ENCODE measurements at regions not wholly inside any gene's neighbourhood (a gene's known extent, or its start where the extent isn't known, plus 50 kb on each side); places are given as distances from the start of the nearest gene placed in this dataset.
A peak's percentile ranks its signal among the peaks of the same experiment; 100 is the strongest.
"Not testable (repeated sequence)": the region's sequence is repeated elsewhere in the genome, so short reads cannot be mapped to it uniquely, and the experiment has no call there.

DNA sequence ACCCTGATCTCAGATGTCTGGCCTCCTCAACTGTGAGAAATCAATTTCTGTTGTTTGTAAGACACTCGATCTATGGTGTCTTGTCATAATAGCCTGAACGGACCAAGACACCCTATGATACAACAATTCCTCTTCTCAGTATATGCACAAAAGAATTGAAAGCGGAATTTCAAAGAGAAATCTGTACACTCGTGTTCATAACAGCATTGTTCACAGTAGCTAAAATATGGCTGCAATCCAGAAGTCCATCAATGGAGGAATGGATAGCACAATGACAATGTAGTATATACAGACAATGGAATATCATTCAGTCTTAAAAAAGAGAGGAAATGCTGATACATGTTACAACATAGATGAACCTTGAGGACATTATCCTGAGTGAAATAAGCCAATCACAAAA is 354.6 kb downstream of the SFMBT2 start:
- DNase-seq: no peak

DNA sequence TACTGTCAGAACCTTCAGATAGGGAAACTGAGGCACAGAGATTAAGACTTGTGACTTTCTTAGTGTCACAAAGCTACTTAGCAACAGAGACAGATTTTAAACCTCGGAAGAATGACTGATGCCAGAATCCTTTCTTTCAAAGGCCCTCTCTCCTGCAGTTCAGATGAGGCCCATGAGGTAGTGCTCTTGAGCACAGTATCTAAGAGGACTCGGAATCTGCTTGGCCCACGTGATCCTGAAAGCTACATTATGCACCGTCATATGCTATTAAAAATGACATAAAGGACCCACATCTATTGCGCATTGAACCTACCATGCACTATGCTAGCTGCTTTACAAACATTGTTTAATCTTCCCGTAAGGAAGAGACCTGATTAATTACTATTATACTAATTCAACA is 355.9 kb downstream of the SFMBT2 start:
- peak in 1 of 2 experiments; percentile 2 for DNase-seq

DNA sequence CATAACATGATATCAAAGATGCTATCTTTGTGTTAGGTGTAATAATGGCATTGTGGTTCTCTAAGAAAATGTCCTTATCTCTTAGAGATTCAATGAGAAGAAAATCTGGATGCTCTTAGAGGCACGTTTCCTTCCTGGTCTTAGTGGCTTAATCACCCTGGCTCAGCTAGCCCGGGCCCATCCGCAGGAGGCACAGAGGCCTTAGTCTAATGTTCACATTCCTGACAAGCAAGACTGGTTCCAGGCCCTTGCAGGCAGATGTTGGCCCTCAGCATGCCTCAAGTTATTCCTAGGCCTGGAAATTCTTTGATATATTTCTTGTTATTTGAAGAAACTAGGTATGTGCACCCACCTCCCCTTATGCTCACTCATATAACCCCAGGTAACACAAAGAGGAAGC is 357.6 kb downstream of the SFMBT2 start:
- DNase-seq: no peak

DNA sequence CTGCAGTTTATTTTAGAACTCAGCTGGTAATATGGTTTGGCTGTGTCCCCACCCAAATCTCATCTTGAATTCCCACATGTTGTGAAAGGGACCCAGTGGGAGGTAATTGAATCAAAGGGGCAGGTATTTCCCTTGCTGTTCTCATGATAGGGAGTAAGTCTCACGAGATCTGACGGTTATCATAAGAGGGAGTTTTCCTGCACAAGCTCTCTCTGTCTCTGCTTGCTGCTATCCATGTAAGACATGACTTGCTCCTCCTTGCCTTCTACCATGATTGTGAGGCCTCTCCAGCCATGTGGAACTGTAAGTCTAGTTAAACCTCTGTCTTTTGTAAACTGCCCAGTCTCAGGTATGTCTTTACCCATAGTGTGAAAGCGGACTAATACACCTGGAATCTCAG is 360.8 kb downstream of the SFMBT2 start:
- not testable (repeated sequence) for DNase-seq

DNA sequence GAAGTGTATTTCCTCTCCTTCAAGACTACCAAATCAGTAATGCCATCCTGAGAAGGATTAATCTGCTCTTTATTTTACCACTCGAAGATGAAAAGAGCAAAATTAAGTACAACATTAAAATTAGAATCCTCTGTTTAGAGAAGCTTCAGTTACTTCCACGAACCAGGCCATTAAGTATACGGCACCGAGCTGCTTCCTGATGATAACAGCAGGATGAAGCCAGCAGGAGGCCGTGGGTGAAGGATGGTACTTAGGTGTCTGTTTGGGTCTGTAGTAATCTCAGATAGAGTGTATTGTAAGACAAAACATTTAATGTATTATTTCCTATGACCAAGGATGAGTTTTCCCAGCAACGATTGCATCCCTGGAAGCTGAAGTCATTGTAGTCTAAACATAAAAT is 362.8 kb downstream of the SFMBT2 start:
- DNase-seq: no peak

DNA sequence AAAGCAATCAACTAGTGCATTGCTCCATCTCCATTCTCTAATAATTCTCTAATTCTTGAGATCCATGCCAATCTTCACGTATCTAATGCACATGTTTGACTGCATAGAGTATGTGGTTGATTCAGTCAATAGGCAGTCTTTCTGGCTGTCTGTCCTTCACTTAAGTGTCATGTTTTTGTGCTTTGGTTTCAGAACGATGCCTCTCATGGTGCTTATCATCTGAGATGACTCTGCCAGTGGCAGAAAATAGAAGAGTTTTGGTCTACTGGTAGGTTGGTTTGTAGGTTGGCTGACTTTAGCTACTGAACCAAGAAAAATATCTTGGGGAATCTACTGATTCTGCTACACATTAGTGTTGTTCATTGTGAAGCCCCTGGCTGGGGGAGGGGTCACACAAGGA is 364.2 kb downstream of the SFMBT2 start:
- DNase-seq: no peak

DNA sequence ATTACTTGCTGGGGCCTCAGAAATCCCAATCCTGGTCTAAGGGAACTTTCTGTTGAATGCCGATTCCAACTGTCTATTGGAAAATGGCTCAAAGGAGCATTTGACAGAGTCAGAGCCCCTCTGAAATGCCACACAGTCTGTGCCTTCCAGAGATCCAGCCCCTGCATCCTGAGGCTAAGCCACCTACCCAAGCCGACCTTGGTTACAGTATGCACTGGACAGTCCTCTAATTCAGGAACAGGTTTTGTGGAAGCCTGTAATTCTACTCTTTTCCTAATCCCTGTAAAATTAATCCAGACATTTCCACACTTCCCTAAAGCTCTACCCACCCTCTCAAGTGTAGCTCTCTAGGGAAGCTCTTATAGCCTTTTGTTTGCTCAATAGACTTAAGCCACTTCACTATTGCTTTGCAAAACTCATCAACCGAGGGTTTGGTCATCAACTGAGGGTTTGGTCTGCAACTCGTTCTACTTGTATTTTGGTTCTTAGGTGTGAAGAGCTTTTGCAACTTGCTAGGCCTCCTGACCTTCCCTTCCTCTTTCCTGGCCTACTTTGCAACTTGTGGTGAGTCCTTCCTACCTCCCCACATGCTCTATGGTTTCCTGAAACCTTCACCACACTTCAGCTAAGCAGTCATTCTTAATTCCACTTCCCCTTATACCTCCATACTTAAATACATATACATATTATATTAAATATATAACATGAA is 364.8 kb downstream of the SFMBT2 start:
- DNase-seq: no peak

DNA sequence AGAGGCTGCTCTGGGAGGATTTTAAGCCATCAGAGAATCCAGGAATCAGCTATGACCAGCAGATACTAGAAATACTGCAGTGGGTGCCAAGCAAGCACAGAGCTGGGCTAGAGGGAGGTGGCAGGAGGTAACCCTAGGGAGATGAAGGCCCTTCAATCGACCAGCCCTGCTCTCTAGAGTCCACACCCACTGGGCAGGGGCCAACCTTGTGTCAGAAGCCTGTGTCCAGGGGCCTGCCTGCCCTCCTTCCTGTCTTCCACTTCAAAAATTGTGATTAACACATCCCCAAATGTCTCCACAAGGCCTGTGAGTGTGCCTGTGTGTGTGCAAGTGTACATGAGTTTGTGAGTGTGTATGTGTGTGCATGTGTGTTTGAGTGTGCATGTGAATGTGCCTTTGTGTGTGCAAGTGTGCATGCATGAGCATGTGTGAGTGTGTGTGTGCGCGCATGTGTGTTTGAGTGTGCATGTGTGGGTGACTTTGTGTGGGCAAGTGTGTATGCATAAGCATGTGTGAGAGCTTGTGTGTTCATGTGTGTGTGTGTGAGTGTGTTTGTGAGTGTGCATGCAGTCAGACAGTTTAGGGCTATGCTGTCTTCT is 367.7 kb downstream of the SFMBT2 start:
- no peak for DNase-seq

DNA sequence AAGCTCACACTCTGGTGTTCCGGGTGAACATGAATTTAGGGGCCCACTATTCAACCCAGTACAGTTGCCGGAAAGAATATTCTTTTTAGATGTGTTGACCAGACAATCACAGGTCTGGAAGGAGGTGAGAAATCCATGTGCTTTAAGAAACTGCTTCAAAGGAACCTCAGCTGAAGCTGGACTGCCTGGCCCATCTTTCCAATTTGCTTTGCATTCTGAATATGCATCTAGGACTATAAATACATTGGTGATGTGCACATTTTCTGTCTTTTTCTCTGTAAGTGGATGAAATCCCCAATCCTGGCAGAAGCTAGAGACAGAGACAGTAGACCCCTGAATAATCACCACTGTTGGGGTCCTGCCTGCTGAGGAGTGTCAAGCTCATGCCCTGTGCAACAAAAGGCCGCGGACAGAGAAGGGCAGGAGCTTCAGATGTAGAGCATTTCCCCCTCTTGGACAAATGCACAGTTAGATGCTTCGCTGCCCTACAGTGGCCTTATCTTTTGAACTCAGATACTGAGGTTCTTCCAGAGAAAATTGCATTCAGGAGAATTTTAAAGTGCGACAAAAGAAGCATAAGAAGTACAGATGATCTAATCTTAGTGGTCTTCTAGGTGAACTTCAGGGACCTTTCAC is 368.3 kb downstream of the SFMBT2 start:
- no peak for DNase-seq

DNA sequence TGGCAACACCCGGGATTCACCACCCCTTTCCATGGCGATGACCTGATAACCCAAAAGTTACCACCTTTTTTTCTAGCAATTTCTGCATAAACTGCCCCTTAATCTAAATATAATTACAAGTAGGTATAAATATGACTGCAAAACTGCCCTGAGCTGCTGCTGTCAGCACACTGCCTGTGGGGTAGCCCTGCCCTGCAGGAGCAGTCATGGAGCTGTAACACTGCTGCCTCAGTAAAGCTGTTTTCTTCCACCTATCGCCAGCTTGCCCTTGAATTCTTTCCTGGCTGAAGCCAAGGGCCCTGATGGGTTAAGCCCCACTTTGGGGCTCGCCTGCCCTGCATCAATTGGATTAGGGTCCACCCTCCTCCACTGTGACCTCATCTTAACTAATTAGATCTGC is 368.8 kb downstream of the SFMBT2 start:
- no peak for DNase-seq

DNA sequence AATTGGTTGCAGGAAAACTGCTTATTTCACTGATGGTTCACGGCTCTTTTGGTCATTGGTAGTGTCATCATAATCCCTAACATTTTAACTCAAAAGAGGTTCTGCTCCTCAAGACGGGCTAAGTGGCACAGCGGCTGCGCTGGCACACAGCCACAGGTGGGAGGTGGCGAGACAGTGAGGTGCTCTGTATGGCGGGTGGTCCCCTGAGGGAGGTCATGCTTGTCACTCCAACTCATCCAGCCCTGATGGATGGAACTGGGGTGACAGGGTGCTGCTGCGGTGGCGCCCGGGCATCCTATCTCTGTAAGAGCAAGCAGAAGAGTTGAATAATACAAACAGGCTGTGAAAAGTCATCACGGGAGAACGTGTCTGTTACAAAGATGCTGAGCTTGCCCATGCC is 370.2 kb downstream of the SFMBT2 start:
- no peak for DNase-seq

DNA sequence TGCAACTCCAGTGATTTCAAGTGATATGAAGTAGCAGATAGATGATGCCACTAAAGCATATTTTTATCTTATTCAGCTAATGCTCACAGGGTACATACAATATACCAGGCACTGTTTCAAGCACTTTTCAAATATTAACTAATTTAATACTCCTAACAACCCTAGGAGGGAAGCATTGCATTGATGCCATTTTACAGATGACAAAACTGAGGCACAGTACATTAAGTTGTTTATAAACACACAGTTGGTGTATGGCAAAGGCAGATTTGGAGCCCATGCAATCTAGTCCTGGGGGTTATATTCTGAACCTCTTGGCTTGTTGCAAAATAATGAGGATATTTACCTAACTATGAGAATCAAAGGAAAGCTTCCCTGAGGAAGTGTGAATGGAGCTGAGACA is 371.0 kb downstream of the SFMBT2 start:
- no peak for DNase-seq

DNA sequence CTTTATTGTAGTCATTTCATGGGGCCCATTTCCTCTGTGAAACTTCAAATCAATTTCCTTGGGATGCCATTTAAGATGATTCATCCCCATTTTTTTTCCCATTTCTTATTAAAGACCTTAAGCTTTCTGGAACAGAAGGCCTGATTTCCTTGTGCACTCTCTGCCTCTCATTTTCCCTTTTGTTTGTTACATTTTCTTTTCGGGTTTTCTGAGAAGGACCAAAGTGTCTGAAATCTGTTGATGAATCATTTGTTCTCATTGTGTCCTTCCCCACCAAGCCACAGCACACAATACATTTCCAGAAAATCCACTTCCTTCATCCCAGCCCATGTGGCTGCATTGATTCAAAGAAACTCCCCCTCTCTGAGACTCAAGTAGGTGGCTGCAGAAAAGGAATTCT is 372.4 kb downstream of the SFMBT2 start:
- DNase-seq: no peak

DNA sequence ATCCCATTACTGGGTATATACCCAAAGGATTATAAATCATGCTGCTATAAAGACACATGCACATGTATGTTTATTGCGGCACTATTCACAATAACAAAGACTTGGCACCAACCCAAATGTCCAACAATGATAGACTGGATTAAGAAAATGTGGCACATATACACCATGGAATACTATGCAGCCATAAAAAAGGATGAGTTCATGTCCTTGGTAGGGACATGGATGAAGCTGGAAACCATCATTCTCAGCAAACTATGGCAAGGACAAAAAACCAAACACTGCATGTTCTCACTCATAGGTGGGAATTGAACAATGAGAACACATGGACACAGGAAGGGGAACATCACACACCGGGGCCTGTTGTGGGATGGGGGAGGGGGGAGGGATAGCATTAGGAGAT is 373.4 kb downstream of the SFMBT2 start:
- not testable (repeated sequence) for DNase-seq

DNA sequence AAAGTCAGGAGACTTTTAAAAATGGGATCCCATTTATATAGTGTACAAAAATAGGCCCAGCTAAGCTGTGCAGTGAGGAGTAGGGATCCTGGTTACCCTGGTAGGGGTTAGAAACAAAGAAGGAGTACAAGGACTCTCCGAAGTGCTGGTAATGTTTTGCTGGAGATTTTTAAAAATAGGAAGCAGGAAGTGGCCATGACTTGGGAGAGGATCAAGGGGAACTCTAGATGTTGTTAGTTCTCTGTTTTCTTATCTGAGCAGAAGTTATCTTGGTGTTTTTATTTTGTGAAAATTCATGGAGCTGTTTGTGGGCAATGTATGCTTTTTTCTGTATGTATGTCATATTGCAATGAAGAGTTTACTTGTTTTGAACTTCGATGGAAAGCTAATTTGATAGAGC is 373.9 kb downstream of the SFMBT2 start:
- DNase-seq: no peak

DNA sequence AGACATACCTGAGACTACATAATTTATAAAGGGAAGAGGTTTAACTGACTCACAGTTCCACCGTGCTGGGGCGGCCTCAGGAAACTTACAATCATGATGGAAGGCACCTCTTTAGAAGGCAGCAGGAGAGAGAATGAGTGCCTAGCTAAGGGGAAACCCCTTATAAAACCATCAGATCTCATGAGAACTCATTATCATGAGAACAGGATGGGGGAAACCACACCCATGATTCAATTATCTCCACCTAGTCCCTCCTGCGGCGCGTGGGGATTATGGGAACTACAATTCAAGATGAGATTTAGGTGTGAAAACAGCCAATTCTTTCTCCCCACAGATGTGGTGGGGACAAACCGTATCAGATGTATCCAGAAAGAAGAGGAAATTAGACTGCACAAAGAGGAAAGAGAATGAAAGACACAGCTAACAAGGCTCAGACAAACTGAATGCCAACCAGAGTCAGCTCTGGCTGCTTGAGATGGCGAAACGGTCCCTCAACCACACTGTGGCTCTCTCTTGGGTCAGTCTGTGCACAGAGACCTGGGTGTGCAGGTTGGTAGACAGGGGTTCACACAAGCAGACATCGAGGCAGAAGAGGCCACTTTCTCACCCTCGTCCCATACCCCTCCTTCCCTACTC is 375.6 kb downstream of the SFMBT2 start:
- DNase-seq: no peak

DNA sequence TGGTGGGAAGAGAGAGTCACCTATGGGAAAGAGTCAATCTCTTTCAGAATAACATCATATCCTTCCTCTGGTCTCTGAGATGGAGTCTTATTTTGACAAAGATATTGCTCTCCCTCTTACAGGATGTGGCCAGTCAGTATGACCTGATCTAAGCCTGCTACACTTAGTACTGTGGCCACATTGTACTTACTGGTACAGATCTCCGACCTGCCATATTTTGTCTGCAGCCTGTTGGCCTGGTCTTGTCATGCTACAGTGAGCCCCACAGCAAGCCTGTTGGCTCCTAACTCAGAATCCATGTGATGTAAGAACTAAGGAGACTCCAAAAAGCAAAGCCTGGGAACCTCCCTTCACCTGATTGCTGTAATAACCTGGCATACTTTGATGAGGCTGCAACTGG is 377.8 kb downstream of the SFMBT2 start:
- no peak for DNase-seq

DNA sequence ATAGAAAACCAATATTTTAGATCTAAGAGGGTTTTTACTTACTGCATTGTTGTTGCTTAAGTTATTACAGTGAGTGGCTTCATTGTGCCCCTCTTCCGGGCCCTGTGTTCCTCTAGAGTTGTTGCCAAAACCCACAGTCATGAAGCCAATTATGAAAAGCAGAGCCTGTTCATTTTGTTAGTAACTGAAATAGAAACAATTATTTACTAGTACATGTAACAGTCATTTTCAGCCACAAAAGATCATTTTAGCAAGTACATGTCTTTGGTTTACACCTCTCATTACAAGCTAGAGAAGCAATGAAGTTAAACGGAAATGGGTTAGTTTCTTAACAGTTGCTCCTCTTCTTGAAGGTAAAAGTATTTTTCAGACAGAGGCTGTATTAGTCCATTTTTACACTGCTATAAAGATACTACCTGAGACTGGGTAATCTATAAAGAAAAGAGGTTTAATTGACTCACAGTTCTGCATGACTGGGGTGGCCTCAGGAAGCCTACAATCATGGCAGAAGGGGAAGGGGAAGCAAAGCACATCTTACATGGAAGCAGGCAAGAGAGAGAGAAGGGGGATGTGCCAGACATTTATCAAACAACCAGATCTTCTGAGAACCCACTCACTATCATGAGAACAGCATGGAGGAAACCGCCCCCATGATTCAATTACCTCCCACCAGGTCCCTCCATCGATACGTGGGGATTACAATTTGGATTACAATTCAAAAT is 380.5 kb downstream of the SFMBT2 start:
- DNase-seq: no peak

DNA sequence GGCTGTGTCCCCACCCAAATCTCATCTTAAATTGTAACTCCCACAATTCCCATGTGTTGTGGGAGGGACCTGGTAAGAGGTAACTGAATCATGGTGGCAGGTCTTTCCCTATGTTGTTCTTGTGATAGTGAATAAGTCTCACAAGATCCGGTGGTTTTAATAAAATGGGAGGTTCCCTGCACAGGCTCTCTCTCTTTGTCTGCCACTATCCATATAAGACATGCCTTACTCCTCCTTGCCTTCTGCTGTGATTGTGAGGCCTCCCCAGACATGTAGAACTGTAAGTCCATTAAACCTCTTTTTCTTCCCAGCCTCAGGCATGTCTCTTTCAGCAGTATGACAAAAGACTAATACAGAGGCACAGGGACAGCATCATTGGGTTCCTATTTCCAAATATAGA is 381.2 kb downstream of the SFMBT2 start:
- DNase-seq: no peak

DNA sequence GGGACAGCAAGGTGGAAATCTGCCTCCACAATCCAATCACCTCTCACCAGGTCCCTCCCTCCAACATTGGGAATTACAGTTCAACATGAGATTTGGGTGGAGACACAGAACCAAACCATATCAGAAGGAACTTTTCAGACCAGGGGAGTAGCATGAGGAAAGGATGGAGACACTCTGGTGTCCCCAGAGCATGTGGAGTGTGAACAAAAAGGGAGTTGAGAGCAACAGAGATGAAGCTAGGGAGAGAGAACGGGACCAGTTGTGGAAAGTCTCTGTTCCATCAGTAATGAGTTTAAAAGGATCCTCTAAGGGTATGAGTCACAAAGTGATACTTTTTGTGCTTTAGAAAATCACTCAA is 382.0 kb downstream of the SFMBT2 start:
- no peak for DNase-seq

DNA sequence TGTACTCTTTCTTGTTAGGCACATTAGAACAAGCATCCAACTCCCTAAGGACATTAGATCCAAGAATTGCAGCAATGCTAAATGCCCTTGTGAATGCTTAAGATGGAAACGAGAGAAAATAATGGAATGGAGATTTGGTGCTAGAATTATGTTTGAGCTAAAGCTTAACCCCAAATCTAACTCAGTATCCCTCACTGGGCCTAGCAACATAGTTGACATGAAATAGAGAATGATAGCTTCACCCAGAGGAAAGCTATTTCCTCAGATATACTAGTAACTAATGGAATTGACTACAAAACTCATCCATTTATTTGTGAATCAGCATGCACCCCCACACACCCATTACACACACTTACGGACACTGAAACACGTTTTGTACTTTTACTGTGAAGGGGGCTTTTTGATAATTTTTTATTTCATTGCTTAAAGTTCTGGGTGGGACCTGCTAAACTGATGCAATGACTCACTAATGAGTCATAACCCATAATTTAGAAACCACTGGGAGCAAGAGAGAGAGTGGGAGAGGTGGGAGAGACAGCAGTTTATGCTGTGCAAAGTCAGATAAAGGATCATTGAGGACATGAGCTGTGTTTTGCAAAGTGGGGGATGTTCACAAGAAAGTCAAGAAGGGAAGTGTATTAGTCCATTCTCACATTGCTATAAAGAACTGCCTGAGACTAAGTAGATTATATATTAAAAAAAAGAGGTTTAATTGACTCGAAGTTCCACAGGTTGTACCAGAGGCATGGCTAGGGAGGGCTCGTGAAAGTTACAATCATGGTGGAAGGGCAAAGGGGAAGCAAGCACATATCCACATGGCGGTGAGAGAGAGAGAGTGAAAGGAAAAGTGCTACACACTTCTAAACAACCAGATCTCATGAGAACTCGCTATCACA is 382.7 kb downstream of the SFMBT2 start:
- DNase-seq: peak in 1 of 2 experiments; percentile 8

DNA sequence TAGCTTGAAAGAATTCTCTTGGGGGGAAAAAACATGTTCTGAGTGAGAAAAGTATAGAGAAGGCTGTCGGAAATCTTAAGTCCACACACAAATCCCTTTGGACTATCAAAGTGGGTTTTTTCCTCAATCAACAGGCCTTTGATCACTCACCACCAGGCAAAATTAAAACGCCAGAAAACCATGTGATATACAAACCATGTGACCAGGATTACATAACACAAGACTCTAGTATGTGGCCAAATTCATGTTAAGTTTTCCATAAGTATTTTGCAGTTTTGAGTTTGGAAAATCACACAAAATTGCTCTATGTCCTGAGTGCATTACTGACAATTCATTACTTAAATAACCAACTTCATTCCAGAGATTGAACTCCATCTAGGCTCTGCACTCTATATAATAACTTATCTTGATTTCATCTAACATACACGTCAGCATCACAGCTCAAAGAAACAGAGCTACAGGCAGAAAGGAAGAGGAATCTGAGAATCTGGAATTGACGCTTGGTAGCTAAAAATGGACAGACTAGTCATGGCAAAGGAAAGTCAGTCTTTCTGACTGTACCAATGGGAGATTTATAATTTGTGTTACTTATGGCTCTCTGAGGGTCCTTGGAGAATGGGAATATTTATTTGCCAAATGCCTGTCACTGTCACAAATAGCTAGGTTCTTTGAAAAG is 383.5 kb downstream of the SFMBT2 start:
- DNase-seq: no peak

Data from SW 1271 (cell line).